K562 (cell line): ENCODE measurements at regions not wholly inside any gene's neighbourhood (a gene's known extent, or its start where the extent isn't known, plus 50 kb on each side); places are given as distances from the start of the nearest gene placed in this dataset.

Experiments
- ATAC-seq: fragments of 200-7000 bp; cut with Tn5 transposase; 3 replicates; pipeline ENCODE4 v1.9.1; 2020; ENCODE audit warnings: moderate library complexity
- BruUV-seq: library from RNA; stranded (reverse); fragments of 400-500 nt; replicated peaks from 2 replicates; lab custom pipeline; 2021; lab: Mats Ljungman, UMichigan
- CTCF ChIA-PET: fragments of 300-600 bp; formaldehyde crosslinking; extraction: SDS; loops from one replicate; lab custom pipeline; 2021; ENCODE audit warnings: low intra/inter-chr PET ratio; lab: Yijun Ruan, JAX
- POLR2A ChIA-PET: fragments of 300-600, 350-650 bp; sonication (Branson Sonifier 250); formaldehyde crosslinking; extraction: SDS; loops from one replicate; lab custom pipeline; 2021; ENCODE audit warnings: antibody characterized with exemption, inconsistent platforms; lab: Yijun Ruan, JAX
- DNase-seq, 4 experiments: peaks; one replicate each; pipeline versions ENCODE4 v3.0.0 to v3.0.0-alpha.2; 2011 to 2018; ENCODE audit warnings: low spot score in 3 of 4, mixed read lengths in 3 of 4; ENCODE audit errors: extremely low read depth in 1 of 4
- FAIRE-seq: peaks from 2 replicates; lab custom pipeline; 2011; peaks lifted over from hg19 to GRCh38; lab: Jason Lieb, UNC
- H2AFZ ChIP-seq: 2 replicates; pipeline ENCODE4 v1.6.0; 2011; ENCODE audit warnings: low read depth, low read length, control low read depth, inconsistent platforms
- H3K27ac ChIP-seq: fragments of 200-600 bp; 3 replicates; pipeline ENCODE4 v1.8.0; 2011; ENCODE audit warnings: low read depth, mild to moderate bottlenecking, control low read depth, inconsistent platforms, low read length, moderate library complexity, mixed read lengths; ENCODE audit errors: extremely low read depth
- H3K27me3 ChIP-seq, 2 experiments: fragments of 300-600 bp in 1 of 2; 2 replicates in 1 of 2; 3 replicates in 1 of 2; pipeline versions ENCODE4 v1.6.0 to v1.8.0; 2011; ENCODE audit warnings: inconsistent platforms in 2 of 2, low read length in 2 of 2, mild to moderate bottlenecking in 1 of 2, mixed read lengths in 1 of 2, moderate library complexity in 1 of 2; ENCODE audit not compliant: control insufficient read depth in 2 of 2, insufficient read depth in 2 of 2
- H3K36me3 ChIP-seq: fragments of 300-600 bp; 3 replicates; pipeline ENCODE4 v1.8.0; 2011; ENCODE audit warnings: mild to moderate bottlenecking, low read length, inconsistent platforms; ENCODE audit not compliant: control insufficient read depth, insufficient read depth
- H3K4me1 ChIP-seq, 2 experiments: fragments of 200-600 bp in 1 of 2; replicated peaks in 1 of 2; 2 replicates in 1 of 2; 3 replicates in 1 of 2; pipeline versions ENCODE4 v1.5.1 to v1.8.0; 2011; ENCODE audit warnings: inconsistent platforms in 2 of 2, low read length in 2 of 2, mild to moderate bottlenecking in 1 of 2, mixed read lengths in 1 of 2, moderate library complexity in 1 of 2; ENCODE audit not compliant: control insufficient read depth in 2 of 2, insufficient read depth in 2 of 2
- H3K4me2 ChIP-seq: 2 replicates; pipeline ENCODE4 v1.6.1; 2011; ENCODE audit warnings: low read length, control low read depth, inconsistent platforms, mixed read lengths; ENCODE audit not compliant: insufficient read depth
- H3K4me3 ChIP-seq: fragments of 200-600 bp; sonication (generic), shearing (Covaris generic); 2 replicates; pipeline ENCODE4 v1.5.1; 2016; ENCODE audit warnings: control low read depth, inconsistent platforms
- H3K79me2 ChIP-seq: fragments of 200-600 bp; 3 replicates; pipeline ENCODE4 v1.8.0; 2011; ENCODE audit warnings: low read length, inconsistent platforms; ENCODE audit not compliant: control insufficient read depth, insufficient read depth
- H3K9ac ChIP-seq, 2 experiments: 2 replicates each; pipeline versions ENCODE4 v1.6.0 to v1.6.1; 2011; ENCODE audit warnings: low read depth in 2 of 2, low read length in 2 of 2, control low read depth in 1 of 2, inconsistent platforms in 1 of 2, mild to moderate bottlenecking in 1 of 2, mixed read lengths in 1 of 2; ENCODE audit not compliant: insufficient read depth in 1 of 2
- H3K9me1 ChIP-seq: one replicate; pipeline ENCODE4 v1.6.0; 2011; ENCODE audit warnings: inconsistent platforms, mild to moderate bottlenecking, low read length, moderate library complexity; ENCODE audit not compliant: control insufficient read depth, insufficient read depth
- H3K9me3 ChIP-seq: replicated peaks from 2 replicates; pipeline ENCODE4 v1.5.1; 2011; ENCODE audit warnings: low read depth, low read length, inconsistent platforms; ENCODE audit not compliant: control insufficient read depth, insufficient read depth
- H4K20me1 ChIP-seq: replicated peaks from 2 replicates; pipeline ENCODE4 v1.6.1; 2011; ENCODE audit warnings: low read length, inconsistent platforms, mixed read lengths; ENCODE audit not compliant: control insufficient read depth, insufficient read depth
- E2F3 ChIP-seq: fragments of 250-450 bp; sonication (Bioruptor Pico); IDR thresholded peaks from 2 replicates; pipeline ENCODE4 v1.4.0; 2020; ENCODE audit warnings: mild to moderate bottlenecking
- GABPB1 ChIP-seq: sonication (generic); formaldehyde crosslinking; IDR thresholded peaks from 2 replicates; pipeline ENCODE4 v1.8.0; 2022; ENCODE audit warnings: mild to moderate bottlenecking, missing genetic modification reagents
- GATAD2B ChIP-seq: fragments of 450-650 bp; IDR thresholded peaks from 2 replicates; pipeline ENCODE4 v1.6.1; 2017; ENCODE audit warnings: mild to moderate bottlenecking, borderline replicate concordance
- LCOR ChIP-seq: sonication (generic); formaldehyde crosslinking; IDR thresholded peaks from 2 replicates; pipeline ENCODE4 v1.8.0; 2022; ENCODE audit warnings: mild to moderate bottlenecking, missing genetic modification reagents
- PHF20 ChIP-seq: fragments of 450-650 bp; IDR thresholded peaks from 2 replicates; pipeline ENCODE4 v1.6.1; 2018; ENCODE audit not compliant: partially characterized antibody
- STAT5B ChIP-seq: fragments of 250-450 bp; sonication (Bioruptor Pico); IDR thresholded peaks from 2 replicates; pipeline ENCODE4 v1.8.0; 2021; ENCODE audit warnings: mild to moderate bottlenecking, inconsistent platforms
- ZNF431 ChIP-seq: sonication (generic); formaldehyde crosslinking; IDR thresholded peaks from 2 replicates; pipeline ENCODE4 v1.8.0; 2022; ENCODE audit warnings: mild to moderate bottlenecking, missing genetic modification reagents
- WGBS: fragments of 100-300 bp; shearing (Covaris generic); methylation state at CpG from one replicate; pipeline ENCODE4 v1.1.6; 2016; ENCODE audit warnings: low coverage, mixed read lengths; ENCODE audit not compliant: insufficient coverage; ENCODE audit errors: missing lambda C conversion rate; 5-methylcytosine and 5-hydroxymethylcytosine counted together
- in situ Hi-C: fragments of 300-500 bp; cut with MboI; formaldehyde crosslinking; loops from 4 replicates; pipeline ENCODE4 v1.15.0; 2018; ENCODE audit warnings: inconsistent platforms, mixed read lengths
- intact Hi-C: fragments of 100-400 bp; cut with micrococcal nuclease; formaldehyde crosslinking; loops from 2 replicates; pipeline ENCODE4 v1.14.2; 2022
- TF ChIP-seq, protein P1 (sequence below): sonication (generic); formaldehyde crosslinking; IDR thresholded peaks from 2 replicates; pipeline ENCODE4 v1.8.0; 2023; ENCODE audit warnings: mild to moderate bottlenecking, missing genetic modification reagents

DNA sequence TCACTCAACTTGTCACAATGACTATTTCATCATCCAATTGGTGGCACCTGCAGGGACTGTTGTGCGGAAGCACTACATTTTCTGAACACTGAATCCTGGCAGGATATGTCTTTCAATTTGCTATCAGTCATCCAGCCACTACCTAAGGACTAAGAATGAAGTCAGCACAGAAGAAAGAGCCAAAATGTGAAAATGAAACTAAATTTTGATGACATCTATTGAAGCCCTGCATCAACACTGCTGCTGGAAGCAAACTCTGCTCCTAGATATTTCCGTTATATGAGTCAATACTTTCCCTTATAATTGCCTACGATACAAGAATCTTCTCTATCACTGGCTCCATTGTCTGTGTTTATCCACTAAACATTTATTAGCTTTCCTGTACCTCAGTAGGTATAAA lies 917.9 kb downstream of the RAPGEF2 start (continued):
- TF ChIP-seq, protein P1, sequence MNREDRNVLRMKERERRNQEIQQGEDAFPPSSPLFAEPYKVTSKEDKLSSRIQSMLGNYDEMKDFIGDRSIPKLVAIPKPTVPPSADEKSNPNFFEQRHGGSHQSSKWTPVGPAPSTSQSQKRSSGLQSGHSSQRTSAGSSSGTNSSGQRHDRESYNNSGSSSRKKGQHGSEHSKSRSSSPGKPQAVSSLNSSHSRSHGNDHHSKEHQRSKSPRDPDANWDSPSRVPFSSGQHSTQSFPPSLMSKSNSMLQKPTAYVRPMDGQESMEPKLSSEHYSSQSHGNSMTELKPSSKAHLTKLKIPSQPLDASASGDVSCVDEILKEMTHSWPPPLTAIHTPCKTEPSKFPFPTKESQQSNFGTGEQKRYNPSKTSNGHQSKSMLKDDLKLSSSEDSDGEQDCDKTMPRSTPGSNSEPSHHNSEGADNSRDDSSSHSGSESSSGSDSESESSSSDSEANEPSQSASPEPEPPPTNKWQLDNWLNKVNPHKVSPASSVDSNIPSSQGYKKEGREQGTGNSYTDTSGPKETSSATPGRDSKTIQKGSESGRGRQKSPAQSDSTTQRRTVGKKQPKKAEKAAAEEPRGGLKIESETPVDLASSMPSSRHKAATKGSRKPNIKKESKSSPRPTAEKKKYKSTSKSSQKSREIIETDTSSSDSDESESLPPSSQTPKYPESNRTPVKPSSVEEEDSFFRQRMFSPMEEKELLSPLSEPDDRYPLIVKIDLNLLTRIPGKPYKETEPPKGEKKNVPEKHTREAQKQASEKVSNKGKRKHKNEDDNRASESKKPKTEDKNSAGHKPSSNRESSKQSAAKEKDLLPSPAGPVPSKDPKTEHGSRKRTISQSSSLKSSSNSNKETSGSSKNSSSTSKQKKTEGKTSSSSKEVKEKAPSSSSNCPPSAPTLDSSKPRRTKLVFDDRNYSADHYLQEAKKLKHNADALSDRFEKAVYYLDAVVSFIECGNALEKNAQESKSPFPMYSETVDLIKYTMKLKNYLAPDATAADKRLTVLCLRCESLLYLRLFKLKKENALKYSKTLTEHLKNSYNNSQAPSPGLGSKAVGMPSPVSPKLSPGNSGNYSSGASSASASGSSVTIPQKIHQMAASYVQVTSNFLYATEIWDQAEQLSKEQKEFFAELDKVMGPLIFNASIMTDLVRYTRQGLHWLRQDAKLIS (CRISPR knock-in tag) = no peak

DNA sequence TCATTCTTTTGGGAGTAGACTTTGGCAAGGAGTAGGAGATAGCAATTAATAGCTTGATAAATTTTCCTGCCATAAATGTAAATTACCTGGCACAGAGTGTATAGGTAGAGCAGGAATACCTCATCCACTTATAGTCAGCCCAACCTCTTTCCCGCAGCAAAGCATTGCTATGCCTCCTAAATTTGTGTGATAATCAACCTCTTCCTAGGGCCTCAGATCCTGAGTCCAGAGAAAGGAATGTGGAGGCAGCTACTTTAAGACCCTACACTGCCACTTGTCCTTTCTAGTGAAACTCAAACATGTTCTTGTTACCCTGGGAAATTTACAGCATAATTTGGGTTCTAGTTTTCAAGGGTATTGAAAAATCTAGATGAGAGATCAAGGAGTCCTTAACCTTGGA lies 919.0 kb downstream of the RAPGEF2 start:
- no peaks in the 10 kb centered on the region for H3K79me2 ChIP-seq
- ATAC-seq (no peak), DNase-seq (no peak), FAIRE-seq (no peak)
- no peaks in the 10 kb centered on the region for H3K9me1 ChIP-seq
- no CpG with 5 or more reads among the region's 1 CpG for WGBS
- no peak overlapping the region for H3K4me2 ChIP-seq
- no peaks in the 10 kb centered on the region for H3K36me3 ChIP-seq
- no peak overlapping the region for H2AFZ ChIP-seq
- no peaks in the 10 kb centered on the region for H3K9me3 ChIP-seq
- no peaks in the 10 kb centered on the region for H3K4me1 ChIP-seq
- CTCF ChIA-PET = no interaction called here
- POLR2A ChIA-PET = no interaction called here
- no peak overlapping the region for H3K9ac ChIP-seq
- H4K20me1 ChIP-seq = no peaks in the 10 kb centered on the region
- in situ Hi-C loops = no loop called here
- no peaks in the 10 kb centered on the region for H3K27me3 ChIP-seq
- no peak overlapping the region for H3K27ac ChIP-seq
- TF ChIP-seq GATAD2B = no peak
- TF ChIP-seq GABPB1 (CRISPR knock-in tag) = no peak
- TF ChIP-seq E2F3 (CRISPR knock-in tag) = no peak
- no peak for TF ChIP-seq PHF20
- no peak for TF ChIP-seq LCOR
- no peak for TF ChIP-seq ZNF431
- TF ChIP-seq STAT5B = no peak
- TF ChIP-seq, all 486 proteins: peak for 0
- intact Hi-C loops = no loop called here
- BruUV-seq = no TSS peak
- H3K4me3 ChIP-seq = no peak overlapping the region
